Peyer's patch (tissue), 4 donors: ENCODE measurements at regions not wholly inside any gene's neighbourhood (a gene's known extent, or its start where the extent isn't known, plus 50 kb on each side); places are given as distances from the start of the nearest gene placed in this dataset.
"Not testable (repeated sequence)": the region's sequence is repeated elsewhere in the genome, so short reads cannot be mapped to it uniquely, and the experiment has no call there.

Source experiments
- CTCF ChIP-seq, 6 experiments: fragments of 450-650 bp in 4 of 6; fragments of 200-600 bp in 2 of 6; sonication (generic) in 1 of 6; IDR thresholded peaks; one replicate each; pipeline ENCODE4 v1.5.1; 2017 to 2019; ENCODE audit warnings: antibody characterized with exemption in 6 of 6, mild to moderate bottlenecking in 3 of 6, moderate library complexity in 1 of 6
- POLR2A ChIP-seq, 2 donors: fragments of 450-650 bp; IDR thresholded peaks; one replicate each; pipeline ENCODE4 v1.5.1; 2017; ENCODE audit warnings: antibody characterized with exemption in 2 of 2, mild to moderate bottlenecking in 2 of 2, moderate library complexity in 2 of 2

- not testable (repeated sequence) for TF ChIP-seq CTCF, POLR2A (IDR thresholded peaks at IDR 0.05)
These were observed 65.9 kb upstream of the C1QTNF3 start for GRCh38 chr5:34108897-34109296.
